ENCODE measurements at regions not wholly inside any gene's neighbourhood (a gene's known extent, or its start where the extent isn't known, plus 50 kb on each side); places are given as distances from the start of the nearest gene placed in this dataset.
A peak's percentile ranks its signal among the peaks of the same experiment; 100 is the strongest.

DNA sequence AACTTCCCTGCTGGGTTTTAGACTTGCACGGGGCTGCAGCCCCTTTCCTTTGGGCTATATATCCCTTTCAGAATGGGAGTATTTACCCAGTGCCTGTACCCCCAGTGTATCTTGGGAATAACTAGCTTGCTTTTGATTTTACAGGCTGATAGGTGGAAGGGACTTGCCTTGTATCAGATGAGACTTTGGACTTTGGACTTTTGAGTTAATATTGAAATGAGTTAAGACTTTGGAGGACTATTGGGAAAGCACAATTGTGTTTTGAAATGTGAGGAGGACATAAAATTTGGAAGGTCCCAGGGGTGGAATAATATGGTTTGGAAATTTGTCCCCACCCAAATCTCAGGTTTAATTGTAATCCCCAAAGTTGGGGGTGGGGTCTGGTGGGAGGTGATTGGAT is 393.8 kb upstream of the KIF2B start:
- in situ Hi-C loops (cut with HindIII; ENCODE audit: low pct_unique_long_range_greater_than_20kb, low sequenced_read_pairs), result no loop called here
- DNase-seq (ENCODE audit: low read depth), result no peak

DNA sequence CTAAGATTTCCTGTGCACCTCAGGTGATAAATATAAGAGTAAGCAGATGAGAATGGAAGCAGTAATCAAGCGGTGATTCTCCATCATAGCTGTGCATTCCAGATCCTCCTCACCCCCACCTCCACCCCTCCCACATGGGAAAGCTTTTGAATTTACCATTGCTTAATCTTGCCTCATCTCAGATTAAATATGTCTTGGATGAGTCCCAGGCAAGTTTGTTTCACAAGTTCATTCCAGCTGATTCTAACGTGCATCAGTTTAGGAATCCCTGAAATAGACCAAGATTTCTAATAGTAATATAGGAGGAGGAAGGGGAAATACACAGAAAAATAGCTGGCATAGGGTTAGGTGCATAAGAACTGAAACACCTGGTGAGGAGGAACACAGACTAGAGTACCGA is 396.2 kb upstream of the KIF2B start:
- DNase-seq (ENCODE audit: low read depth), result no peak
- in situ Hi-C loops (cut with HindIII; ENCODE audit: low pct_unique_long_range_greater_than_20kb, low sequenced_read_pairs), result no loop called here

DNA sequence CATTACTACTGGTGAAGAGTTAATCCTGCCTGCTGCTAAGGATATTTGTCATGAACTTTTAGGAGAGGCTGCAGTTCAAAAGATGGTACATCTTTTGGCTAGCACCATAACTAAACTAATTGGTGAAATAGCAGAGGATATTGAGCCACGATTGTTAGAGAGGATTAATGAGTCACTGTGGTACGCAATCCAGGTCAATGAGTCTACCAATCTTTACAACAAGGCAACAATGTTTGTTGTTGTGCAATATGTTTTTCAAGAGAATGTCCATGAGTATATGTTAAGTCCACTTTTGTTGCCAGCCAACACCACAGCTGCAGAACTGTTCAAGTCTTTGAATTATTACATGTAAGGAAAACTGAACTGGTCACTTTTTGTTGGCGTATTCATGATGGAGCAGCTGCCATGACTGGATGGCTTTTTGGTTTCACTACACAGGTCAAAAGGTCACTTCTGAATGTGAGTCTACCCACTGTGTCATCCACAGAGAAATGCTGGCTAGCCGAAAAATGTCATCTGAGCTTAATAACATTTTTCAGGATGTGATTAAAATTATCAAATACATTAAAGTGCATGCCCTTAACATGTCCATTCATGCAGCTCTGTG is 402.6 kb upstream of the KIF2B start:
- in situ Hi-C loops (cut with HindIII; ENCODE audit: low pct_unique_long_range_greater_than_20kb, low sequenced_read_pairs), result no loop called here
- no peak for DNase-seq (ENCODE audit: low read depth)

DNA sequence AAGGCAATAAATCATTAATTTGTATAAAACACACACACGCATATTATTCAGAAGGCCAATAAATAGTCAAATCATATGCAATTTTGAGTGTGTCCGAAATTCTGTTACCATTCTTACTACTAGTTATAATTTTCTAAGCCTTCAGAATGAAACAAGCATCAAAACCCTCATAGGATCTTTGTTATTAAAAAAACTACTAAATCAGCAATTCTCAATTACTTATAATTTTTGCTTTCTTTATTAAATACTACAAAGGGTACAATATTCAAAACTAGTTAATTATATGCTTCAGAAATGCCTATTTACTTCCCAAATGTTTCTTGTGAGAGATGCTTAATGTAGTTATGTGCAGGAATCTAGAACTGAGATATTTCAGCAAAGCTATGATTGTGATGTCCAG is 413.1 kb upstream of the KIF2B start:
- DNase-seq (ENCODE audit: low read depth), result no peak
- in situ Hi-C loops (cut with HindIII; ENCODE audit: low pct_unique_long_range_greater_than_20kb, low sequenced_read_pairs), result no loop called here

DNA sequence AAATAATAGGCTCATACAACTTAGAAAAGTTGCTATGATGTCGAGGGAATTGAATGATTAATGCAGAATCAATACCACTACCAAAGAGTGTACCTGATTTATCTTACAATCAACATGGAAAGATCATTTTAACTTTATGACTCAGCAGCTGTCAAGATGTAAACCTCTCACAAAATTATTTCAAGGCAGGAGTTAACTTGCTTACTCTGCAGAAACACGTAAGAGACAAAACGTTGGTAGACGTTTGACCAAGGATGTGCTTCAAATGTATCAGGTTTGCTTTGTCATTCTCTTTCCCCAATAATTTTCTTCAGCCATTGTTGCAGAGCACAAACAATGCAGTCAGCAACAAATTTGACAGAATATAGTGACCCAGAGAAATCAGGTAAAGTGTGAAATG is 415.8 kb upstream of the KIF2B start:
- in situ Hi-C loops (cut with HindIII; ENCODE audit: low pct_unique_long_range_greater_than_20kb, low sequenced_read_pairs), result no loop called here
- DNase-seq (ENCODE audit: low read depth), result no peak

DNA sequence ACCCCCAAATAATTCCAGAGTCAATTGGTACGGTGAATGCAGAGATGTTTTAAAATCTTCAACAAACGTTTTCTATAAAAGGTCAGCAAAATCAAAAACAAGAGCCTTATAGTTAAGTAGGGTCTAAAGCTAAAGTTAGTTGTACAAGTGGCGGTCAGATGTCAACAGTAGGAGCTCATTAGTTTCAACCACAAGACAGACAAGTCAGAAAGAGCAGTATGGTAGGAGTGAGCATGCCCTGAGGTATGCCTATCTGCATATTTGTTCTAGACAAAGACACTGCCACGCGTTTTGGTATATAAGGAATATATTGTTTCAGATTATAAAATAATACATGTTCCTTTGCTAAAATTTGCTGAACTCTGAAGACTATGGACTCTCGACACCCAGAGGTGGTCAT is 431.5 kb upstream of the KIF2B start:
- in situ Hi-C loops (cut with HindIII; ENCODE audit: low pct_unique_long_range_greater_than_20kb, low sequenced_read_pairs), result no loop called here
- DNase-seq (ENCODE audit: low read depth), result no peak

DNA sequence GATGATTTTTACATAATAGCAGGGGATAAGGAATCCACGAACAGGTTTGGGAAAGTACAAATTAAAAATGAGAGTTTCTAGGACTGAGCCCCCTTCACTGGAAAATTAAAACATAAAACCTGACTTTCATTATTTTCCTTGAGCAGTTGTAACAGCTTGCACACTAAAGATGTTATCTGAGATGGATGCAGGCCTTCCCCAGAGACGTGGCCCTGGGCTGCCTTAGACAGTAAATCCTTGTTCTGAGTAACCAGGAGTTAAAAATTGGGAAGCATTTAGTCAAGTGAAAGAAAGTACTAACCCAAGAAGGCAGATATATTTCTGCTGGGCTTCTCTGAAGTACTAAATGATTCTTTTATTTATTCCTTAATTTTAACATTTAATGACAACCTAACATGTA is 432.2 kb upstream of the KIF2B start:
- in situ Hi-C loops (cut with HindIII; ENCODE audit: low pct_unique_long_range_greater_than_20kb, low sequenced_read_pairs), result no loop called here
- DNase-seq (ENCODE audit: low read depth), result no peak

DNA sequence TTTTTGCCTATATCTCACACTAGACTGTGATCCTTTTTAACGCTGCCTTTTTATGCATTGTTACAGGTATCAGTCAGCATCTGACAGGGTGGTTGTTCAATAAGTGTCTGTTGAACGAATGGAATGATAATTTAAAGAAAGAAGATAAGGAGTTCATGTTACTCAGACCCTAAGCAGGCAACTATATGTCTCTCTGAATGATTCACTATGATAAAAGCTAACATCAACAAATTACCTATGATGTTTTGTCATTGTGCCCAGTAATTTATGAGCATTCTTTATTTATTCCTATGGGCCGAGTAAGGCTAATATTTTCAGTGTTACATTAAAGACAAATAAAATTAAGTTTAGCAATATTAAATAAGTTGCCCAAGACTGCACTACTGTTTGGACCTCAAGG is 435.0 kb upstream of the KIF2B start:
- in situ Hi-C loops (cut with HindIII; ENCODE audit: low pct_unique_long_range_greater_than_20kb, low sequenced_read_pairs), result no loop called here
- DNase-seq (ENCODE audit: low read depth), result no peak

DNA sequence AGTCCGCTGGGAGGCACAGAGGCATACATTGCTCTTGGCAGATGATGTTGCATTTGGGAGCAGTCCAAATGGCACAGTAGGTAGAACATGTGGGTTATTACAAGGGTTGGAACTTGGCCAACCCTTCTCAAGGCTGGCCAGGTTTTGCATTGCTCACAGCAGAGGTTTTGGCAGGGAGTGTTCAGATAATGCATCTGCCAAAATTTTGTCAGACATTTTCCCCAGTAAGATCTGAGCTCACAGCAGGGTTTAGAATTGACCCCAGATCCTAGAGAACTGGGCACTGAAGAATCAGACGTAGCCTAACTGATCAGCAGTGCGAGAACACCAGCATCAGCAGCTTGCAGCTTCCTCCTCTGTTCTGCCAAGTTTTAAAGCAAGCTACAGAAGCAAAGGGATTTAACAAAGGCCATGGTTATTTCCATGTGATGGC is 468.8 kb upstream of the KIF2B start:
- in situ Hi-C loops (cut with HindIII; ENCODE audit: low pct_unique_long_range_greater_than_20kb, low sequenced_read_pairs), result no loop called here
- no peak for DNase-seq (ENCODE audit: low read depth)

DNA sequence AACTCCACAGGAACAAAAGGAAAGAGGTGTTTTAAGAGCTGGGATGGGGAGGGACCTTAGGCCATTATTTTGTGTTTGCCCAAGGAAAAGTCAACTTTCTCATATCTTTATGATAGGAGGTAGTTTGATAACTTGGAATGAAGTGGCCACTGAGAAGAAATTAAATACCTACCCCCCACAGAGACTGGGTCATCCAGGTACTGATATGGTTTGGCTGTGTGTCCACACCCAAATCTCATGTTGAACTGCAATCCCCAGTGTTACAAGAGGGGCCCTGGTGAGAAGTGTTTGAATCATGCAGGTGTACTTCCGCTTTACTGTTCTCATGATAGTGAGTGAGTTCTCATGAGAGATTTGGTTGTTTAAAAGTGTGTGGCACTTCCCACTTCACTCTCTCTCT is 477.9 kb upstream of the KIF2B start:
- DNase-seq (ENCODE audit: low read depth), result no peak
- in situ Hi-C loops (cut with HindIII; ENCODE audit: low pct_unique_long_range_greater_than_20kb, low sequenced_read_pairs), result no loop called here

DNA sequence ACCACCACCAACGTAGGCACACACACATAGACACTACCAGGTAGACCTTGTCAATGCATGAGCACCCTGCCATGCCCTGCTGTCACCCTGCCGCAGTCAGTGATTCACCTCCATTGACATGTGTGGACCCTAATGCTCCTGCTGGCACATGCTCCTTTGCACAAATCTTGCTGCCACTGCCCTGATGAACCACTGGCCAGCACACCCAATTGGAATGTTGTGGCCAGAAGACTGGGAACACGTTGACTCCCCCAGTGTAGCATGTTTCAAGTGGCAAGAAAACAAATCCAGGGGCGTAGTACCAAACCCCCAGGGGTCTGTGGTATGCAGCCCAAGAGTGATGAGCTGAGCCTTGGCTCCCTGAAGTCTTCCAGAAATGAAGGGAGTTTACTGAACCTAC is 486.4 kb upstream of the KIF2B start:
- in situ Hi-C loops (cut with HindIII; ENCODE audit: low pct_unique_long_range_greater_than_20kb, low sequenced_read_pairs), result no loop called here
- DNase-seq (ENCODE audit: low read depth), result peak; percentile 10

DNA sequence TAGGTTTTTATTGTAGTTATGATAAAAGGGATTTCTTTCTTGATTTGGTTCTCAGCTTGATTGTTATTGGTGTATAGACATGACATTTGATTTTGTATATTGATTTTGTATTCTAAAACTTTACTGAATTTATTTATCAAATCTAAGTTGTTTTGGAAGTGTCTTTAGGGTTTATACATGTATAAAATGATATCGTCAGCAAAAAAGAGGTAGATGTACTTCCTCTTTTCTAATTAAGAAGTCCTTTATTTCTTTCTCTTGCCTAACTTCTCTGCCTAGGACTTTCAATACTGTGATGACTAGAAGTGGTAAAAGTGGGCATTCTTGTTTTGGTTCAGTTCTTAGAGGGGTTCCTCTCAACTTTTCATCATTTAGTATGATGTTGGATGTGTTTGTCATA is 487.3 kb upstream of the KIF2B start:
- in situ Hi-C loops (cut with HindIII; ENCODE audit: low pct_unique_long_range_greater_than_20kb, low sequenced_read_pairs), result no loop called here
- DNase-seq (ENCODE audit: low read depth), result no peak

DNA sequence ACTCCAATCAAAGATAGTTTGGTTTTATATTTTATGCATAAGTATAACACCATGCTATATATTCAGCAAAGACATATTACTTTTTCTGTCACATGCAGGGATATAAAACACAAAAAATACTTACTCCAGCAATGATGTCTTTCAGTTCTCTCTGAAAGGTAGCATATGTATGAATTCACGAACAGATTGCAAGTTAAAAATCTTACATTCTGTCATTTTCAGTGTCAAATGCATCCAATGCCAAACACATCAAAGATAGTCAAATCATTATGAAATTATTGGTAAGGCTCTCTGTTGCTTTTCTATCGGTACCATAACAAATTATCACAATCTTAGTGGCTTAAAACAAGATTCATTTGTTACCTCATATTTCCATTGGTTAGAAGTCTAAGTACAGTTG is 492.0 kb upstream of the KIF2B start:
- DNase-seq (ENCODE audit: low read depth), result no peak
- in situ Hi-C loops (cut with HindIII; ENCODE audit: low pct_unique_long_range_greater_than_20kb, low sequenced_read_pairs), result no loop called here

DNA sequence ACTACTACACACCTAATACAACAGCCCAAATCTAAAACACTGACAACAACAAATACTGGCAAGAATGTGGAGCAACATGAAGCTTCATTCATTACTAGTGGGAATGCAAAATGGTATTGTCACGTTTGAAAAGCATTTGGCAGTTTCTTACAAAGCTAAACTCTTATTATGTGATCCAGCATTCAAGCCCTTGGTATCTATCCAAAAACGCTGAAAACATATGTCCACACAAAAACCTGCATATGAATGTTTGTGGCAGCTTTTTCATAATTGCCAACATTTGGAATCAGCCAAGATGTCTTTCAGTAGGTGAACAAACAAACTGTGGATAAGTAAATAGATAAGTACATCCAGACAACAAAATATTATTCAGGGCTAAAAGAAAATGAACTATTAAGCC is 501.1 kb upstream of the KIF2B start:
- in situ Hi-C loops (cut with HindIII; ENCODE audit: low pct_unique_long_range_greater_than_20kb, low sequenced_read_pairs), result no loop called here
- DNase-seq (ENCODE audit: low read depth), result no peak

DNA sequence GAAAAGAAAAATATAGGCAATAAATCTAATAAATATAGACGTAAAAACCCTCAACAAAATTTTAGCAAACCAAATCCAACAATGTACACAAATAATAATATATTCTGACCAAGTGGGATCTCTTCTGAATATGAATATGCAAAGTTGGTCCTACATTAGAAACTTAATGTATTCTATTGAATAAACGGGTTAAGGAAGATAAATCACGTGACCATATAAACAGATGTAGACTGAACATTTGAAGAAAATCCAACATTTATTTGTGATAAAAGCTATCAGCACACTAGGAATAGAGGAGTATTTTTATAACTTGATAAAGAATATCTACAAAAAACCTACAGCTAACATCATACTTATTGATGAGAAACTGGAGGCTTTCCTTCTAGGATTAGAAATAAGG is 502.8 kb upstream of the KIF2B start:
- DNase-seq (ENCODE audit: low read depth), result no peak
- in situ Hi-C loops (cut with HindIII; ENCODE audit: low pct_unique_long_range_greater_than_20kb, low sequenced_read_pairs), result no loop called here

DNA sequence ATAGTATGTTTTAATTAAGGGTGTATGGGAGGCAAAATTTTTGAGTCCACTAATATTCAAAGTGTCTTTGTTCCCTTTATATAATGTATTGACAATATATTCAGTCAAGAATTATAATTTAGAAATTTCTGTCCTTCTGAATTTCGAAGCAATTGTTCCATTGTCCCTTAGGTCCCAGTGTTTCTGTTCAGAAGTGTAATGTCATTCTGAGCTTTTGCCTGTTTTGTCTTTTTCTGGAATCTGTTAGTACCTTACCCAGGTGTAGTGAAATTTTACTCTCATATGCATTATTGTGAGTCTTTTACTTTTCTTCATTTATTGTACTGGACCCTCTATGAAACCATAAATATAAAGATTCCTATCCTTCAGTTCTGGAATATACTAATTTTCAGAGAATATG is 505.7 kb upstream of the KIF2B start:
- in situ Hi-C loops (cut with HindIII; ENCODE audit: low pct_unique_long_range_greater_than_20kb, low sequenced_read_pairs), result no loop called here
- no peak for DNase-seq (ENCODE audit: low read depth)

DNA sequence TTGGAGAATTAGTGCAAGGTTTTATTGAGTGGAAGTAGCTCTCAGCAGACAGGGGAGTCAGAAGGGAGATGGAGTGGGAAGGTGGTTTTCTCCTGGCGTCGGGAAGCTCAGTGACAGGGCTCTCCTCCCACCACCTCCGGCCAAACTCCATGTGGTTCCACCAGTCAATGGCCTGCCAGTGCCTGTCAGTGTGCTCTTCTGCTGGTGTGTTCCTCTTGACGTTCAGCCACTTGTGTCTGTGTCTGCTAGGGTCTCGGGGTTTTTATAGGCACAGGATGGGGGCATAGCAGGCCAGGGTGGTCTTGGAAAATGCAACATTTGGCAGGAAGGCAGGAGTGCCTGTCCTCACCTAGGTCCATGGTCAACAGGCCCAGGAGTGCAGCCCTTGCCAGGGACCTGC is 506.7 kb upstream of the KIF2B start:
- DNase-seq (ENCODE audit: low read depth), result no peak
- in situ Hi-C loops (cut with HindIII; ENCODE audit: low pct_unique_long_range_greater_than_20kb, low sequenced_read_pairs), result no loop called here

DNA sequence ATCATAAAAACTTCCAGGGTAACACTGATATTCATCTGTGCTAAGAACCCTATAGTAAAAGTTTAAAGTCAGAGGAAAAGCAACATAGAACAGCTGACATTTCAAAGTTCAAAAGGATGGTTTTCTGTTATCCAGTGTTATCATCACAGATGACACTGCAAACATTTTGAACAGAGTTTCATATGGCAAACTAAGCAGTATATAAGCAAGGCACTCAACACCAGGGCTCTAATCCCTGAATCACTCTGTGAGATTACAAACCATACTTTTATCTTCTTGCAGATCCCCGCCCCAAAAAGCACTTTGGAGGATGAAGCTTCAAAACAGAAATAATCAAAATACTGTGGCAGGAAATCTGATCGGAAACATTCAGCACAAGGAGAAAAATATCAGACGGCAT is 508.2 kb upstream of the KIF2B start:
- in situ Hi-C loops (cut with HindIII; ENCODE audit: low pct_unique_long_range_greater_than_20kb, low sequenced_read_pairs), result no loop called here

DNA sequence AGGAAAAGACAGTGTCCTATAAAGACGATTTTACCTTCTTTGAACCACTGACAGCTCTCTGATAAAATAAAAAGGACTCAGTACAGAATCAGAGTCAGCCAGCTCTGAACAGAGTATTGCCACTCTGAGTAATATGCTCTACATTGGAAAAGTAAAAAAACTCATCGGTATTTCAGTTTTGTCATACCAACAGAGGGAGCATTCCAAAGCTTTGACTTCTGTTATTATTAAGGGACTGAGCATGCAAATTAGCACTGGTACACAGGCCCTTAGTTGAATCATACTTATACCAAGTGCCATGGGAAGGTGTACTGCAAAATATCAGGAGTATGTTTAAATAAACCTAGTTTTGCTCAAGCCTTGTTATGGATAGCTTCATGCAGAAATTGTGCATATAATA is 509.0 kb upstream of the KIF2B start:
- DNase-seq (ENCODE audit: low read depth), result peak; percentile 59
- in situ Hi-C loops (cut with HindIII; ENCODE audit: low pct_unique_long_range_greater_than_20kb, low sequenced_read_pairs), result no loop called here

More for the DNA sequence above, 508.2 kb upstream of the KIF2B start:
- DNase-seq (ENCODE audit: low read depth), result no peak

DNA sequence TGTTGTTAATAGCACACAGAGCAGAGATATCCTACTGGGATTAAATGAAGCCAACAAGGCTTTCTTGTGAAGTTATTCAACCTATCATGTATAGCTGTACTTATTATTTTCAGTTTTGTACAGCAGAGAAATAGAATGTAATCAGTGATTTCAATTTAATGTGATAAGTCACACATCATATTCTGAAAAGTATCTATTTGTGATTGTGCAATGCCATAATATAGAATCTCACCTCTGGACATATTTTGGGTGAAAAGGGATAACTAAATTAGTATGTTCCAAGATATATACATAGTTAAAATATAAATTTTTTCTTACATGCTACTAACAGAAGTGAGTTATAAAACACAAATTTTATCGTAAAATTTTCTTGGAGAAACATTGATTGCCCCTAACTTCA is 544.3 kb upstream of the KIF2B start:
- DNase-seq (ENCODE audit: low read depth), result no peak
- in situ Hi-C loops (cut with HindIII; ENCODE audit: low pct_unique_long_range_greater_than_20kb, low sequenced_read_pairs), result no loop called here

DNA sequence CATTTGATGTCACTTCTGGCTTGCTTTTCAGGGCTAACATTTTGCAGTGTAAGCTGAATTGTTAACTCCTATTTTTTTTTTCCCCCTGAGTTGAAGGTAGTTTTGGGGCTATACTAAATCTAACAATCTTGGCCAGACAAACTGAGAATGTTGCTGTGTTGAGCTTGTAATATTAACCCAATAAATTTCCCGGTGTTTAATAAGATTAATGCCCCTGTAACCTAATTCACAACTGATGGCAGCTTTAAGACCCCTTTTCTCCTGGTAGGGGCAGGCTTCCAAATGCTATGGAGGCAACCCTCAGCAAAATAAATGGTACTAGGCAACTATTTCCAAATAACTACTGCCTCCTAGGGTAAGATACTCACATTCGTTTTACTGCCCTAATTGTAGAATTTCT is 549.6 kb upstream of the KIF2B start:
- DNase-seq (ENCODE audit: low read depth), result no peak
- in situ Hi-C loops (cut with HindIII; ENCODE audit: low pct_unique_long_range_greater_than_20kb, low sequenced_read_pairs), result no loop called here

Measured in Caki2 (cell line).